HL-60 (cell line): ENCODE measurements at regions not wholly inside any gene's neighbourhood (a gene's known extent, or its start where the extent isn't known, plus 50 kb on each side); places are given as distances from the start of the nearest gene placed in this dataset.

ENCODE experiments used
- POLR2AphosphoS5 ChIP-seq: IDR thresholded peaks from 2 replicates; pipeline ENCODE4 v1.6.1; 2012; ENCODE audit warnings: low read depth
- TF ChIP-seq, protein P1 (sequence below): IDR thresholded peaks from one replicate; pipeline ENCODE4 v1.5.1; 2011; ENCODE audit warnings: low read length, control low read depth, inconsistent platforms; ENCODE audit not compliant: insufficient read depth
- TF ChIP-seq, protein P2 (sequence below): IDR thresholded peaks from 2 replicates; pipeline ENCODE4 v1.6.1; 2012; ENCODE audit warnings: low read depth; ENCODE audit not compliant: insufficient replicate concordance

DNA sequence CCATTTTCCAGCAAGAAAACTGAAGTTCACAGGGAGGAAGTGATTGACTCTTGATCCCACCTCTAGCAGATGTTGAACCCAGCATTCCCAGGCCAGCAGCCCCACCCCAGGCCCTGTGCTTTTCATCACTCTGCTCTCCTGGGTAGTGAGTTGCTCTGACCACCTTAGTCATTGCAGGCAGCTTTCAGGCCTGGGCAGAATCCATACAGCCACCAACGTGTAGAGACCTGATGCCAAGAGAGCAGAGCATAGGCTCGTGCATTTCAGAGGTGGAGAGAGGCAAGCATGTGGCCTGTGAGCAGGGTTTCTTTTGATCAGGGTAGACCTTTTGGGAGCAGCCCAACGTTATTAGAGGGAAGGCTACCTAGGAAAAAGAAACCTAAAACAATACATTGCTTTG is 334.6 kb downstream of the PTEN start:
- TF ChIP-seq, protein P1, sequence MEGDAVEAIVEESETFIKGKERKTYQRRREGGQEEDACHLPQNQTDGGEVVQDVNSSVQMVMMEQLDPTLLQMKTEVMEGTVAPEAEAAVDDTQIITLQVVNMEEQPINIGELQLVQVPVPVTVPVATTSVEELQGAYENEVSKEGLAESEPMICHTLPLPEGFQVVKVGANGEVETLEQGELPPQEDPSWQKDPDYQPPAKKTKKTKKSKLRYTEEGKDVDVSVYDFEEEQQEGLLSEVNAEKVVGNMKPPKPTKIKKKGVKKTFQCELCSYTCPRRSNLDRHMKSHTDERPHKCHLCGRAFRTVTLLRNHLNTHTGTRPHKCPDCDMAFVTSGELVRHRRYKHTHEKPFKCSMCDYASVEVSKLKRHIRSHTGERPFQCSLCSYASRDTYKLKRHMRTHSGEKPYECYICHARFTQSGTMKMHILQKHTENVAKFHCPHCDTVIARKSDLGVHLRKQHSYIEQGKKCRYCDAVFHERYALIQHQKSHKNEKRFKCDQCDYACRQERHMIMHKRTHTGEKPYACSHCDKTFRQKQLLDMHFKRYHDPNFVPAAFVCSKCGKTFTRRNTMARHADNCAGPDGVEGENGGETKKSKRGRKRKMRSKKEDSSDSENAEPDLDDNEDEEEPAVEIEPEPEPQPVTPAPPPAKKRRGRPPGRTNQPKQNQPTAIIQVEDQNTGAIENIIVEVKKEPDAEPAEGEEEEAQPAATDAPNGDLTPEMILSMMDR = no peak
- TF ChIP-seq, protein P2, sequence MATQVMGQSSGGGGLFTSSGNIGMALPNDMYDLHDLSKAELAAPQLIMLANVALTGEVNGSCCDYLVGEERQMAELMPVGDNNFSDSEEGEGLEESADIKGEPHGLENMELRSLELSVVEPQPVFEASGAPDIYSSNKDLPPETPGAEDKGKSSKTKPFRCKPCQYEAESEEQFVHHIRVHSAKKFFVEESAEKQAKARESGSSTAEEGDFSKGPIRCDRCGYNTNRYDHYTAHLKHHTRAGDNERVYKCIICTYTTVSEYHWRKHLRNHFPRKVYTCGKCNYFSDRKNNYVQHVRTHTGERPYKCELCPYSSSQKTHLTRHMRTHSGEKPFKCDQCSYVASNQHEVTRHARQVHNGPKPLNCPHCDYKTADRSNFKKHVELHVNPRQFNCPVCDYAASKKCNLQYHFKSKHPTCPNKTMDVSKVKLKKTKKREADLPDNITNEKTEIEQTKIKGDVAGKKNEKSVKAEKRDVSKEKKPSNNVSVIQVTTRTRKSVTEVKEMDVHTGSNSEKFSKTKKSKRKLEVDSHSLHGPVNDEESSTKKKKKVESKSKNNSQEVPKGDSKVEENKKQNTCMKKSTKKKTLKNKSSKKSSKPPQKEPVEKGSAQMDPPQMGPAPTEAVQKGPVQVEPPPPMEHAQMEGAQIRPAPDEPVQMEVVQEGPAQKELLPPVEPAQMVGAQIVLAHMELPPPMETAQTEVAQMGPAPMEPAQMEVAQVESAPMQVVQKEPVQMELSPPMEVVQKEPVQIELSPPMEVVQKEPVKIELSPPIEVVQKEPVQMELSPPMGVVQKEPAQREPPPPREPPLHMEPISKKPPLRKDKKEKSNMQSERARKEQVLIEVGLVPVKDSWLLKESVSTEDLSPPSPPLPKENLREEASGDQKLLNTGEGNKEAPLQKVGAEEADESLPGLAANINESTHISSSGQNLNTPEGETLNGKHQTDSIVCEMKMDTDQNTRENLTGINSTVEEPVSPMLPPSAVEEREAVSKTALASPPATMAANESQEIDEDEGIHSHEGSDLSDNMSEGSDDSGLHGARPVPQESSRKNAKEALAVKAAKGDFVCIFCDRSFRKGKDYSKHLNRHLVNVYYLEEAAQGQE = no peak
- no peak for TF ChIP-seq POLR2AphosphoS5
